SK-MEL-5 (cell line): ENCODE measurements at regions not wholly inside any gene's neighbourhood (a gene's known extent, or its start where the extent isn't known, plus 50 kb on each side); places are given as distances from the start of the nearest gene placed in this dataset.

ENCODE experiments used
- DNase-seq: peaks from one replicate; pipeline ENCODE4 v3.0.0-alpha.2; 2016; ENCODE audit warnings: low read depth, low spot score
- in situ Hi-C: cut with HindIII; loops from 2 replicates; pipeline ENCODE4 v1.10.0; 2016; ENCODE audit warnings: low sequenced_read_pairs, high pct_unique_total_duplicates, low pct_unique_long_range_greater_than_20kb

GRCh38 chr12:78695749-78696148 is 168.8 kb upstream of the SYT1 start:
- in situ Hi-C loops = no loop called here
- no peak for DNase-seq

- DNase-seq = no peak
- in situ Hi-C loops = no loop called here
Measured at GRCh38 chr12:78696267-78696666, 168.3 kb upstream of the SYT1 start.

- DNase-seq = no peak
- in situ Hi-C loops = no loop called here
Measured at GRCh38 chr12:78697817-78698415, 166.7 kb upstream of the SYT1 start.

- no peak for DNase-seq
- in situ Hi-C loops = no loop called here
Measured at GRCh38 chr12:78698747-78699146, 165.8 kb upstream of the SYT1 start.

GRCh38 chr12:78700565-78700964 is 164.0 kb upstream of the SYT1 start:
- in situ Hi-C loops = no loop called here
- DNase-seq = no peak

GRCh38 chr12:78703820-78704525 is 160.6 kb upstream of the SYT1 start:
- in situ Hi-C loops = no loop called here
- DNase-seq = no peak

- in situ Hi-C loops = no loop called here
Measured at GRCh38 chr12:78711954-78712353, 152.6 kb upstream of the SYT1 start.

GRCh38 chr12:78712834-78713481 is 151.6 kb upstream of the SYT1 start:
- DNase-seq = no peak
- in situ Hi-C loops = no loop called here

More at GRCh38 chr12:78711954-78712353, 152.6 kb upstream of the SYT1 start:
- no peak for DNase-seq

- no peak for DNase-seq
- in situ Hi-C loops = no loop called here
Measured at GRCh38 chr12:78719721-78720120, 144.9 kb upstream of the SYT1 start.

GRCh38 chr12:78721906-78722305 is 142.7 kb upstream of the SYT1 start:
- DNase-seq = peak; percentile 4
- in situ Hi-C loops = no loop called here

- in situ Hi-C loops = no loop called here
- no peak for DNase-seq
Measured at GRCh38 chr12:78725033-78725432, 139.5 kb upstream of the SYT1 start.

- no peak for DNase-seq
- in situ Hi-C loops = no loop called here
Measured at GRCh38 chr12:78725951-78726580, 138.5 kb upstream of the SYT1 start.

GRCh38 chr12:78726854-78727253 is 137.7 kb upstream of the SYT1 start:
- DNase-seq = no peak
- in situ Hi-C loops = no loop called here

- in situ Hi-C loops = no loop called here
- no peak for DNase-seq
Measured at GRCh38 chr12:78732481-78732880, 132.1 kb upstream of the SYT1 start.

GRCh38 chr12:78739653-78740052 is 124.9 kb upstream of the SYT1 start:
- DNase-seq = no peak
- in situ Hi-C loops = no loop called here

- in situ Hi-C loops = no loop called here
- no peak for DNase-seq
Measured at GRCh38 chr12:78746001-78746400, 118.6 kb upstream of the SYT1 start.

- in situ Hi-C loops = no loop called here
- DNase-seq = no peak
Measured at GRCh38 chr12:78753058-78753457, 111.5 kb upstream of the SYT1 start.

- no peak for DNase-seq
- in situ Hi-C loops = no loop called here
Measured at GRCh38 chr12:78756936-78757335, 107.6 kb upstream of the SYT1 start.

GRCh38 chr12:78759367-78759766 is 105.2 kb upstream of the SYT1 start:
- peak; percentile 5 for DNase-seq
- in situ Hi-C loops = no loop called here
